ENCODE measurements at regions not wholly inside any gene's neighbourhood (a gene's known extent, or its start where the extent isn't known, plus 50 kb on each side); places are given as distances from the start of the nearest gene placed in this dataset.
"Not testable (repeated sequence)": the region's sequence is repeated elsewhere in the genome, so short reads cannot be mapped to it uniquely, and the experiment has no call there.

DNA sequence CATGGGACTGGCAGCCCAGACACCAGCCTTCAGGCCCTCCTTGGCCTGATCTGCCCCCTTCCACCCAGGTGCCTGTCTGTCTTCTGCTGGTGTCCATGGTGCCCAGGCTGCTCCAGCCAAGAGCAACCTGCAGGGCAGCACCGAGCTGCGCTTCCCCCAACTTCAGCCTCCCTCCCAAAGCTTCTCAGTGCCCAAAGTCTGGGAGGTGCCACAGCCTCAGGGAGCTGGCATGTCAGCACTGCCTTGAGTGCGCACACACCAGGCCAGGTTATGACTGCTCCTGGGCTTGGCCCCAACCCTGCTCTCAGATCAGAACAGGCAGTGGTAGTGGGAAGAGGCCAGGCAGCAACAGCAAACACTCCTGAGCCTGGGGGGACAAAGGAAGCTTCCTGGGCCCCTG, 304.6 kb upstream of the NRG3 start:
- FAIRE-seq: no peak
- DNase-seq (ENCODE audit: insufficient read length, low spot score): no peak
- TF ChIP-seq, protein P1, sequence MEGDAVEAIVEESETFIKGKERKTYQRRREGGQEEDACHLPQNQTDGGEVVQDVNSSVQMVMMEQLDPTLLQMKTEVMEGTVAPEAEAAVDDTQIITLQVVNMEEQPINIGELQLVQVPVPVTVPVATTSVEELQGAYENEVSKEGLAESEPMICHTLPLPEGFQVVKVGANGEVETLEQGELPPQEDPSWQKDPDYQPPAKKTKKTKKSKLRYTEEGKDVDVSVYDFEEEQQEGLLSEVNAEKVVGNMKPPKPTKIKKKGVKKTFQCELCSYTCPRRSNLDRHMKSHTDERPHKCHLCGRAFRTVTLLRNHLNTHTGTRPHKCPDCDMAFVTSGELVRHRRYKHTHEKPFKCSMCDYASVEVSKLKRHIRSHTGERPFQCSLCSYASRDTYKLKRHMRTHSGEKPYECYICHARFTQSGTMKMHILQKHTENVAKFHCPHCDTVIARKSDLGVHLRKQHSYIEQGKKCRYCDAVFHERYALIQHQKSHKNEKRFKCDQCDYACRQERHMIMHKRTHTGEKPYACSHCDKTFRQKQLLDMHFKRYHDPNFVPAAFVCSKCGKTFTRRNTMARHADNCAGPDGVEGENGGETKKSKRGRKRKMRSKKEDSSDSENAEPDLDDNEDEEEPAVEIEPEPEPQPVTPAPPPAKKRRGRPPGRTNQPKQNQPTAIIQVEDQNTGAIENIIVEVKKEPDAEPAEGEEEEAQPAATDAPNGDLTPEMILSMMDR (IDR thresholded peaks at IDR 0.05; ENCODE audit: insufficient read depth, missing control alignments): no peak

DNA sequence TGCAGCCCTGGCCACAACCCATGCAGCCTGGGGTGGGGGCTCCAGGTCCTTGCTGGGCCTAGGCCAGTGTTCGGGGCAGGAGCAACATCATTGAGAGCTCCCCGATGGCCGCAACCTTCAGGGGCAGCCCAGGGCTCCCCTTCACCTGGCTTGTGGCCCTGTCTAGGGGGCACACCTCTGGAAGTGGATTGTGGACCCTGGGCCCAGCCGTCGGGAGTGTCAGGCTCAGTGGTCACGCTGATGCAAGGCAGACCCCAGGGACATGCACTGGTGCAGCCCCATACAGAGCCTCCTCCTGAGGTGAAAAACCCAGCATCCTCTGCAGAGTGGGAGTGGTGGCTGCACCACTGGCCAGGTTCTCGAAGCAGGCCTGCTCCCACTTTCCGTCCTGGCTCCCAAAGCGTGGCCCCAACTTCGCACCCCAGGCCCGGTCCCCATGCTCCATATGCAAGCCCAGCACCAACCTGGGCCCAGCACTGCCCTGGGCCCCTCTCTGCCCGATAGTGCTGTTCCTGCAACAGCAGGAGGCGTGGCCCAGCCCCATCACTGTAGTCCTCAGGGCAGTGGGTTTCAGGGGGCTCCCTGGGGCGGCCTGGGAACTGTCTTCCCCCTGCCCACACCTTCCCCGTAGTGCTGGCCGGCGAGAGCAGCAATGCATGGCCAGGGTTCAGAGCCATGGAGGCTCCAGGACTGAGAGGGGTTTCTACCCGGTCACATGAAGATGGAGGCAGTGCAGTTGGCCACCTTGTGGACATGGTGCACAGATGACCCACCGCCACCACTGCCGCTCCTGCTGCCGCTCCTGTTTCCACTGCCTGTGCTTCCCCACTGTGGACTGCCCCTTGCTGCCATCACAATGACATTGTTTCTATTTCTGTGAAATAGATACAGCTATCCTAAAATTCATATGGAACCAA, 303.9 kb upstream of the NRG3 start:
- no peak for FAIRE-seq
- TF ChIP-seq, protein P1 (IDR thresholded peaks at IDR 0.05; ENCODE audit: insufficient read depth, missing control alignments): no peak
- DNase-seq (ENCODE audit: insufficient read length, low spot score): no peak

DNA sequence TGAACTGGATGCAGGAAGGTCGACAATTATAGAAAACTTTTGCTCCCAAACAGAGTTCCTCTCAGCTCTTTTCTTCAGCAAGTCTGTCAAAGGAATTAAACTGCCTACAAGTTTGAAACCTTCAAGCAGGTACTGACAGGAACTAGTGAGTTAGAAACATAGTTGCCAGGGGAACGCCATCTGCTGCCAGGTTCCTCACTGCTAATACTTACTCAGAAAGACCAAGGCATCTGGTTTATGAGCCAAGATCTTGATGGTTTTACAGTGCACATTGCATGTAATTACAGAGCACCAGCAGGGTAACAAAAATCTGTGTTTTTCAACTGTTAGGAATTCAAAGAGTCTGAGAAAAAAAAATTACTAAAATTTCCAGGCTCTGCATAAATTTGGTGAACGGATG, 300.0 kb upstream of the NRG3 start:
- TF ChIP-seq, protein P1 (IDR thresholded peaks at IDR 0.05; ENCODE audit: insufficient read depth, missing control alignments): no peak
- no peak for FAIRE-seq
- no peak for DNase-seq (ENCODE audit: insufficient read length, low spot score)

DNA sequence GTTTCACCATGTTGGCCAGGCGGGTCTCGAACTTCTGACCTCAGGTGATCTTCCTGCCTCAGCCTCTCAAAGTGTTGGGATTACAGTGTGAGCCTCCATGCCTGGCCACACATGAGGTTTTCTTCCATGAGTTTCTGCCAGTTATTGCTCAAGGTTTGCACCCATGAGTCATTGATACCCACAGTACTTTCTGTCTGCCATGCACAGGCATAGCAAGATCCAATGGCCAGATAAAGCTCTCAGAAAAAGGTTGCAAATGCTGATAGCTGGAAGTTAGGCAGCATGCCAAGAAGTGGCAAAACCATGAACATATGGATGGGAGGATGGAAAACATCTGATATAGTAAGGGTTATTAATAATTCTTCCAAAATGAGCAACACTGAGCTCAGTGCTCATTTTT, 298.7 kb upstream of the NRG3 start:
- FAIRE-seq (no peak), DNase-seq (ENCODE audit: insufficient read length, low spot score) (no peak)

DNA sequence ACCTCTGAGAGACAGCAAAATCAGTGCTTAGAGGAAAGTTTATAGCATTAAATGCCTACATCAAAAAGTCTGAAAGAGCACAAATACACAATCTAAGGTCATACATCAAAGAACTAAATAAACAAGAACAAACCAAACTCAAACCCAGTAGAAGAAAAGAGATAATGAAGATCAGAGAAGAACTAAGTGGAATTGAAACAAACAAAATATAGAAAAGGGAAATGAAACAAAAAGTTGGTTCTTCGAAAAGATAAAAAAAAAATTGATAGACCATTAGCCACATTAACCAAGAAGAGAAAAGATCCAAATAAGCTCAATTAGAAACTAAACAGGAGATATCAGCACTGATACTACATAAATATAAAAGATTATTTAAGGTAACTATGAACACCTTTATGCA, 280.0 kb upstream of the NRG3 start:
- TF ChIP-seq, protein P1 (IDR thresholded peaks at IDR 0.05; ENCODE audit: insufficient read depth, missing control alignments): no peak
- DNase-seq (ENCODE audit: insufficient read length, low spot score) (no peak), FAIRE-seq (no peak)

More for the DNA sequence above, 298.7 kb upstream of the NRG3 start:
- TF ChIP-seq, protein P1 (IDR thresholded peaks at IDR 0.05; ENCODE audit: insufficient read depth, missing control alignments): no peak

DNA sequence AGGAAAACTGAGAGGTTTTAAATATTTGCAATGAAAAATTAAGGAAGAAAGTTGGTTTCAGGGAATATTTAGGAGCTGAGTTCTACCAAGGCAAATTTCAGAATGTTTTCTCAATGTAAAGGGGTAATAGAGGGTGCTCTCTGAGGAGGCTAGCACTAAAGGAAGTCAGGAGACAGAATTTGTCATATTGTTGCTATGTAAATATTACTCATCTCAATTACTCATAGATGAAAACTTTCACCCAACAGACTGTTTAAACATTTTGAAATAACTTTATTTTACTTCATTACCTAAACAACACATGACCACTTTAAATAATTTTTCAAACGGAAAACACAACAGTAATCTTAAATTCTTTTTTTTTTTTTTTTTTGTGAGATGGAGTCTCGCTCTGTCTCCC, 274.8 kb upstream of the NRG3 start:
- DNase-seq (ENCODE audit: insufficient read length, low spot score): no peak
- FAIRE-seq: no peak
- TF ChIP-seq, protein P1 (IDR thresholded peaks at IDR 0.05; ENCODE audit: insufficient read depth, missing control alignments): no peak

DNA sequence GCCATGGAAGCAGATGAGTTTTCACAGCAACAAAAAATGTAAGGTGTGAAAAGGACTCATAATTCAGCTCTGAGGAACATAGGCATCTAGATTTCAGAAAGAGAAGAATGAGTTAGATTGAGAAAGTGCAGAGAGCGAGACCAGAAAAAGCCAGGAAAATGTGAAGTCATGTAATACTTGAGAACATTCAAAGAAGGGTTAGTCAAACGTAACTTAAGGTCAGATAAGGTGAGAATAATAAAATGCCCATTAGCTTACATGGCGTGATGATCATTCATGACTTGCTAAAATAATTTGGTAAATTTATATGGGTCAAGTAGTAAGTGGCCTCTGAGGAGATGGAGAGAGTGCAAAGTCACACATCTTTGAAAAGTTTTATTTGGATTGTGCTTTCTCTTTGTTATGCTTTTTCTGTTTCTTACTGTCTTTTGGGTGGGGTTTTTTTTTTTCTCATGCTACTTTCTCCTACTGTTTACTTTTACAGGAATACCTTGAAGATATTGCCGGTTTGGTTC, 271.8 kb upstream of the NRG3 start:
- TF ChIP-seq, protein P1 (IDR thresholded peaks at IDR 0.05; ENCODE audit: insufficient read depth, missing control alignments): no peak
- FAIRE-seq (no peak), DNase-seq (ENCODE audit: insufficient read length, low spot score) (no peak)

DNA sequence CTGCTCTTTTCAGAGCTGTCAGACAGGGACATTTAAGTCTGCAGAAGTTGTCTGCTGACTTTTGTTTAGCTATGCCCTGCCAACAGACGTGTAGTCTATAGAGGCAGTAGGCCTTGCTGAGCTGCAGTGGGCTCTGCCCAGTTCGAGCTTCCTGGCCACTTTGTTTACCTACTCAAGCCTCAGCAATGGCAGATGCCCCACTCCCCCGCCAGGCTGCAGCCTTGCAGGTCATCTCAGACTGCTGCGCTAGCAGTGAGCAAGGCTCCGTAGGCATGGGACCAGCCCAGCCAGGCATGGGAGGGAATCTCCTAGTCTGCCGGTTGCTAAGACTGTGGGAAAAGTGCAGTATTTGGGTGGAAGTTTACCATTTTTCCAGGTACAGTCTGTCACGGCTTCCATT, 230.5 kb upstream of the NRG3 start:
- DNase-seq (ENCODE audit: insufficient read length, low spot score); FAIRE-seq: not testable (repeated sequence)

Measured in D721Med (cell line).